Esophagus squamous epithelium (tissue), 4 donors: ENCODE measurements at regions not wholly inside any gene's neighbourhood (a gene's known extent, or its start where the extent isn't known, plus 50 kb on each side); places are given as distances from the start of the nearest gene placed in this dataset.

Experiments
- POLR2A ChIP-seq, 4 donors: fragments of 450-650 bp; IDR thresholded peaks; one replicate each; pipeline ENCODE4 v1.6.1; 2017; ENCODE audit warnings: antibody characterized with exemption in 4 of 4, mild to moderate bottlenecking in 4 of 4, moderate library complexity in 3 of 4
- TF ChIP-seq, protein P1 (sequence below), 6 experiments: fragments of 450-650 bp in 4 of 6; fragments of 200-600 bp in 2 of 6; sonication (generic) in 2 of 6; IDR thresholded peaks; one replicate each; pipeline ENCODE4 v1.5.1; 2016 to 2019; ENCODE audit warnings: antibody characterized with exemption in 6 of 6, mild to moderate bottlenecking in 4 of 6, moderate library complexity in 4 of 6

DNA sequence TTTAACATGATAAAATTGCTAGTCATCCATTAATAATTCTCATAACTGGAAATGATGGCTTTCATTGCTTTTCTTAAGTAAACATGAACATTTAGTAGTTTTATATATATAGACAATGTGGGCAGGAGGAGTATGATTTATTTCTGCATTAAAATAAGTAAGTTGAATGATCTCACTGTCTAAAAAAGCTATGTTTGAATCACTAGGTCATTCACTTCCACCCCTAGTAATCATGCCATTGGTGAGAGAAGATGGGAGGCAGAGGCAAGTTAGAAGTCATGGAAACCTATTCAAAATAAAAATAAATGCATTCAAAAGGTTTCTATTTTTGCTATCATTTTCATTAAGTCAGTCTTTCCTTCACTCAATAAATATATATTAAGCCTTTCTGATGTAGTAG, 226.4 kb downstream of the DUSP10 start:
- TF ChIP-seq, protein P1, sequence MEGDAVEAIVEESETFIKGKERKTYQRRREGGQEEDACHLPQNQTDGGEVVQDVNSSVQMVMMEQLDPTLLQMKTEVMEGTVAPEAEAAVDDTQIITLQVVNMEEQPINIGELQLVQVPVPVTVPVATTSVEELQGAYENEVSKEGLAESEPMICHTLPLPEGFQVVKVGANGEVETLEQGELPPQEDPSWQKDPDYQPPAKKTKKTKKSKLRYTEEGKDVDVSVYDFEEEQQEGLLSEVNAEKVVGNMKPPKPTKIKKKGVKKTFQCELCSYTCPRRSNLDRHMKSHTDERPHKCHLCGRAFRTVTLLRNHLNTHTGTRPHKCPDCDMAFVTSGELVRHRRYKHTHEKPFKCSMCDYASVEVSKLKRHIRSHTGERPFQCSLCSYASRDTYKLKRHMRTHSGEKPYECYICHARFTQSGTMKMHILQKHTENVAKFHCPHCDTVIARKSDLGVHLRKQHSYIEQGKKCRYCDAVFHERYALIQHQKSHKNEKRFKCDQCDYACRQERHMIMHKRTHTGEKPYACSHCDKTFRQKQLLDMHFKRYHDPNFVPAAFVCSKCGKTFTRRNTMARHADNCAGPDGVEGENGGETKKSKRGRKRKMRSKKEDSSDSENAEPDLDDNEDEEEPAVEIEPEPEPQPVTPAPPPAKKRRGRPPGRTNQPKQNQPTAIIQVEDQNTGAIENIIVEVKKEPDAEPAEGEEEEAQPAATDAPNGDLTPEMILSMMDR (IDR thresholded peaks at IDR 0.05), result no peak
- TF ChIP-seq POLR2A (IDR thresholded peaks at IDR 0.05), result no peak
